Activated CD8-positive, alpha-beta T cell treated with anti-CD3 and anti-CD28 coated beads for 36 hours (primary cell): ENCODE measurements at regions not wholly inside any gene's neighbourhood (a gene's known extent, or its start where the extent isn't known, plus 50 kb on each side); places are given as distances from the start of the nearest gene placed in this dataset.

Experiments used
- ATAC-seq: fragments of 200-7000 bp; cut with Tn5 transposase; one replicate; pipeline ENCODE4 v1.10.0; 2021; ENCODE audit warnings: mild to moderate bottlenecking, moderate library complexity
- CTCF ChIA-PET: fragments of 350-600 bp; sonication (Branson Sonifier 250); formaldehyde crosslinking; loops from one replicate; lab custom pipeline; 2021; ENCODE audit warnings: antibody characterized with exemption; lab: Charles Lee
- POLR2A ChIA-PET: fragments of 350-600 bp; sonication (Branson Sonifier 250); formaldehyde crosslinking; loops from one replicate; lab custom pipeline; 2021; ENCODE audit warnings: antibody characterized with exemption; lab: Charles Lee
- DNase-seq: peaks from one replicate; pipeline ENCODE4 v3.0.0-alpha.2; 2020
- H3K27ac Mint-ChIP-seq: one replicate; pipeline ENCODE4 v1.8.0; 2021; ENCODE audit warnings: mild to moderate bottlenecking, mixed read lengths
- H3K27me3 Mint-ChIP-seq: one replicate; pipeline ENCODE4 v1.8.0; 2021; ENCODE audit warnings: mixed read lengths
- H3K36me3 Mint-ChIP-seq: one replicate; pipeline ENCODE4 v1.8.0; 2021; ENCODE audit warnings: low read depth, mixed read lengths
- H3K4me1 Mint-ChIP-seq: one replicate; pipeline ENCODE4 v1.8.0; 2021; ENCODE audit warnings: low read depth, mixed read lengths
- H3K4me3 Mint-ChIP-seq: one replicate; pipeline ENCODE4 v1.8.0; 2021; ENCODE audit warnings: mild to moderate bottlenecking, moderate library complexity, mixed read lengths
- H3K9me3 Mint-ChIP-seq: one replicate; pipeline ENCODE4 v1.8.0; 2021; ENCODE audit warnings: mixed read lengths
- CTCF ChIP-seq: fragments of 200-600 bp; IDR thresholded peaks from one replicate; pipeline ENCODE4 v1.8.0; 2022; ENCODE audit warnings: antibody characterized with exemption, mild to moderate bottlenecking
- intact Hi-C: fragments of 100-400 bp; cut with micrococcal nuclease; formaldehyde crosslinking; loops from one replicate; pipeline ENCODE4 v1.10.0; 2022

DNA sequence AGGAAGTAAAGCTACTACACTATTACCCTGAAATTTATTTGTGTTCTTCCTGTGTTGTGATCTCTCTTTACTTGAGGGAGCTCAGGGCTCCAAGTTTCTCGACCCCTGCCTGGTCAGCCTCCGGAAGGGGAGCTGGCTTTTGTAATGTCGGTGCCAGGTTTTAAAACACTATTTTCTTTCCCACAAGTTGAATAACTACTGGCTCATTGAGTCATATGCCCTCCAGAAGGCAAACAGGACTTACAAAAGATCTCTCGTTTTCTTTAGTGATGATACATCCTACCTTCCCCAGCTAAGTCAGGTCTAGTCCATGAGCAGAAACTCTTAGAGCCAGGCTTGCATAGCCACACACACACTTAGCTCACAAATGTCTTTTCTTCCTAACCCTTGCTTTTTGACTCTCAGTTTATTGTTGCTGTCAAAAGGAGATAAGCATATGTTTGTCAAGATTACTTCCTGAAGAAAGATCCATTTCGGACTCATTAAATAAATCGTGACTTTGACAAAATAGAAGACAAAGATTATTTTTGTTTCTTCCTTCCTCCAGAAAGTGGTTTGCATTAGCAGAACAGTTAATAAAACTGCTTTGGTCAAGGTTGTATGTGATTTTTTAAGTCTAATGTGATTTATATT is 209.8 kb upstream of the FLRT2 start:
- Mint-ChIP-seq H3K4me3 (no peak overlapping the region), H3K9me3 (no peaks in the 10 kb centered on the region), H3K27me3 (no peaks in the 10 kb centered on the region), H3K4me1 (no peaks in the 10 kb centered on the region), H3K36me3 (no peaks in the 10 kb centered on the region), H3K27ac (no peak overlapping the region)
- POLR2A ChIA-PET = no interaction called here
- no peak for ATAC-seq
- TF ChIP-seq CTCF = no peak
- CTCF ChIA-PET = no interaction called here
- DNase-seq = no peak
- intact Hi-C loops = no loop called here

DNA sequence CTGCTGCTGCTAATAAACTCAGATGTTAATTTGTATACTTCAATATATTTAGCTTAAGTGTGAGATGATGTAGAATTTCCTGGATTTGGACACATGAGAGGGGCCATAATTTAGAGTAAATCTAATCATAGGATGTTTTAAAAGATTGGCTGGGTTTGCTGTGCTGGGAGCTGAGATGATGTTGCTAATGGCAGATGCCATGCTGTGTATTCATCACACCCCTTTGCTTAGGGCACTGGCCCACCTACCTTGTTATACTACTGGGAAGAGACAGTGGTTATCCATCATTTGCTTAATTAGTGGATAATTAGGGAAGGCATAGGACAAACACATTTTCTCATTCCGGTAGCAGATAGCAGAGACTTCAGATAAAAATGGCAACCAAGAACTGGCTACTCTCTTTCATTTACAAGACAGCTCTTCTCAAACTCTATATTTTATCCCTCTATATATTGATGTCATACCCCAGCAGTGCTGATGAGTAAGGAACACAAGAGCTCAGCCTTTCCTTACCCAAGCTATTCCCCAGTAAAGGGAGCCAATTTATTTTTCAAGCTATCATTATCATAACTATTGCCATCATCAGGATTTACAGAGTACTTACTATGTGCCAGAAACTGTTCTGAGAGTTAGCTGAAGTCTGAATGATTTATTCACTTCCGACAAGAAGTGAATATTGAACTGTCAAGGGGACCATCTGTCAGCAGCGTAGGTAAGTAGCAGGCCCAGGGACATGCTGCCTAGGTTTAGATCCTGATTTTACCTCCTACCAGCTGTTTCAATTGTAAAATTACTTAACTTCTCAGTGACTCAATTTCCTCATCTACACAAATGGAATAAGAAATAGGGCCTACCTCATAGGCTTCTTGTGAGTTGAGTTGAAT is 204.6 kb upstream of the FLRT2 start:
- no peaks in the 10 kb centered on the region for H3K4me1 Mint-ChIP-seq

GRCh38 chr14:85332401-85332800 is 197.5 kb upstream of the FLRT2 start:
- H3K27me3 Mint-ChIP-seq = no peaks in the 10 kb centered on the region
- H3K9me3 Mint-ChIP-seq = peaks cover 2% of the 10 kb centered on the region
- H3K36me3 Mint-ChIP-seq = no peaks in the 10 kb centered on the region
- intact Hi-C loops = no loop called here
- no peaks in the 10 kb centered on the region for H3K4me1 Mint-ChIP-seq
- DNase-seq (no peak), ATAC-seq (no peak)
- TF ChIP-seq CTCF = no peak
- no peak overlapping the region for H3K4me3 Mint-ChIP-seq
- POLR2A ChIA-PET = no interaction called here
- CTCF ChIA-PET = no interaction called here
- H3K27ac Mint-ChIP-seq = no peak overlapping the region

More for the DNA sequence above, 204.6 kb upstream of the FLRT2 start:
- ChIA-PET CTCF (no interaction called here), POLR2A (interaction anchor here (1.6 kb wide), 1 partner anchor 15 kb away, joined by 4 read pairs; no protein-coding TSS in a partner anchor)
- DNase-seq = no peak
- no peak for ATAC-seq
- intact Hi-C loops = no loop called here
- no peak for TF ChIP-seq CTCF
- Mint-ChIP-seq H3K4me3 (no peak overlapping the region), H3K9me3 (no peaks in the 10 kb centered on the region), H3K36me3 (no peaks in the 10 kb centered on the region), H3K27ac (no peak overlapping the region), H3K27me3 (no peaks in the 10 kb centered on the region)

DNA sequence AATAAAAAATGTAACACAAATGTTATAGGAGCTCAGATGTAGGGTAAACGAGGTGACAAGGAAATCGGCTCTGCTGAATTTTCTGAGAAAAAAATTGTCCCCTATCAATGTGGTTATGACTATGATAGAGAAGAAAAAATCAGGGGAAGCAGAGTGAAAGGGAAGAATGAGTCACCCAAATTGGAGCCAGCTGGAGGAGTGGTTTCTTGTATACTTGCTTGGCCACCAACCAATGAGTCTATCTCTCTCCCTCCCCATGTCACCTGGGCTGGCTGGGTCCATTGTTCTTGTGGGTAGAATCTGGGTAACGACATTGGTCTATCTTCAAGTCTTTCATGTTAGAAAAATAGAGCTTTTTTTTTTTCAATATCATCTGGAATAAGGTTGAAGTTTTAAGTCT is 196.6 kb upstream of the FLRT2 start:
- Mint-ChIP-seq H3K4me3 (no peak overlapping the region), H3K36me3 (no peaks in the 10 kb centered on the region), H3K4me1 (no peaks in the 10 kb centered on the region), H3K27me3 (no peaks in the 10 kb centered on the region), H3K9me3 (peaks cover 2% of the 10 kb centered on the region), H3K27ac (no peak overlapping the region)
- POLR2A ChIA-PET = no interaction called here
- CTCF ChIA-PET = no interaction called here
- no peak for TF ChIP-seq CTCF
- ATAC-seq = no peak
- intact Hi-C loops = no loop called here
- peak; percentile 8 for DNase-seq

DNA sequence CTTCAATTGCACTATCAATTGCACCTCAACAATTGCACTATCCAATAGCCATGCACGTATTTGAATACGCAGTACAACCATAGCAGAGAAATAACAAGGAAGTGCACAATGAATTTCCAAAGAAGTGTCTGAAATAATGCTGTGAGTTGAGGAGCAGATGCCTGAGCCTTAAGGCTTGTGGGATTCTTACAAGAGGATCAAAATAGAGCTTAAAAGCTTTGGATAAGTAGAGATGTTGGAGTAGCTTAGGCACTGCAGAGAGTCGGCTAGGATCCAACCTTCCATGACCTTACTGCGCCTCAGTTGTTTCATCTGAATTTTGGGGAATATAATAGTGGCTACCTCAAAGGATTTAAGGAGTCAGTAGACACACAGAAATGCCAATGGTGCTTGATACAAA is 196.1 kb upstream of the FLRT2 start:
- CTCF ChIA-PET = no interaction called here

More for the DNA sequence above, 196.1 kb upstream of the FLRT2 start:
- POLR2A ChIA-PET = no interaction called here
- Mint-ChIP-seq H3K9me3 (peaks cover 2% of the 10 kb centered on the region), H3K27me3 (no peaks in the 10 kb centered on the region), H3K4me3 (no peak overlapping the region), H3K36me3 (no peaks in the 10 kb centered on the region), H3K4me1 (no peaks in the 10 kb centered on the region), H3K27ac (no peak overlapping the region)
- intact Hi-C loops = no loop called here
- DNase-seq = no peak
- no peak for TF ChIP-seq CTCF
- ATAC-seq = no peak
